ENCODE measurements at regions not wholly inside any gene's neighbourhood (a gene's known extent, or its start where the extent isn't known, plus 50 kb on each side); places are given as distances from the start of the nearest gene placed in this dataset.

DNA sequence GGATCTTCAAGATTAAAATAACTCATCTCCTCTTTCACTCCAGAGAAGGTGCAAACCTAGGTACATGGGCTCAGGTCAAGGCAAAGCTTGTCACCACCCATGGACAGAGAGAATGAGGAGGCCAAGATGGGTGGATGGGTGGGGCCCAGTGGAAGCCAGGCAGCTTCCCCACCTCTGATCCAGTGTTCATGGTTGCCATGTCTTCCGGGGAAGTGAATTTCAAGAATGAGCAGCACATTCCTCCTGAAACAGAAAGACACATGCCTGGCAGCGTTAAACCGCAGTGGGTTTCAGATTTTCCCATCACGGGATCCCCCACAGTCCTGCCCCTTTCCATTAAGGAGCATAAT lies 301.7 kb downstream of the EIPR1 start:
- H3K79me2 ChIP-seq (ENCODE audit: control insufficient read depth in 1 of 2, insufficient read depth in 2 of 2, low read length in 2 of 2), result no peaks in the 10 kb centered on the region
- no peak overlapping the region for H3K56ac ChIP-seq (replicated peaks; ENCODE audit: insufficient read length, low read depth, low read length)
- WGBS, 2 experiments (ENCODE audit: extremely low coverage in 1 of 2, insufficient coverage in 1 of 2, insufficient read length in 1 of 2, insufficient replicate concordance in 2 of 2, low coverage in 1 of 2, low lambda C conversion rate in 2 of 2, missing lambda C conversion rate in 1 of 2), result 95% methylated on average over 4 of the region's 4 CpGs; no CpG with 5 or more reads in 1 of the 2 experiments
- no peak overlapping the region for H2BK12ac ChIP-seq (ENCODE audit: low read depth, low read length)
- H2AK5ac ChIP-seq (ENCODE audit: low read depth, low read length), result no peak overlapping the region
- no peak overlapping the region for H3K27ac ChIP-seq (ENCODE audit: low read depth, low read length)
- H3K4me2 ChIP-seq (ENCODE audit: insufficient read depth in 1 of 2, low read depth in 2 of 2, low read length in 2 of 2), result no peak overlapping the region
- no peaks in the 10 kb centered on the region for H3K36me3 ChIP-seq (ENCODE audit: control insufficient read depth in 2 of 4, insufficient read depth in 4 of 4, low read length in 3 of 4)
- no peak overlapping the region for H4K91ac ChIP-seq (replicated peaks; ENCODE audit: insufficient read length, low read length)
- H3K9ac ChIP-seq (replicated peaks in 1 of 4; ENCODE audit: extremely low read depth in 1 of 4, low read depth in 3 of 4, low read length in 3 of 4), result no peak overlapping the region
- CTCF ChIA-PET (ENCODE audit: partially characterized antibody), result no interaction called here
- no peak overlapping the region for H4K5ac ChIP-seq (ENCODE audit: insufficient read length, low read depth, low read length)
- no peak overlapping the region for H3K4ac ChIP-seq (replicated peaks; ENCODE audit: insufficient read length, low read depth, low read length)
- H2BK20ac ChIP-seq (ENCODE audit: low read length), result no peak overlapping the region
- H3K23me2 ChIP-seq (ENCODE audit: low read depth, low read length), result no peaks in the 10 kb centered on the region
- H2BK120ac ChIP-seq (replicated peaks; ENCODE audit: low read depth, low read length), result no peak overlapping the region
- H3K23ac ChIP-seq (ENCODE audit: insufficient read length), result no peak overlapping the region
- FAIRE-seq, result no peak
- H3K4me1 ChIP-seq (replicated peaks in 1 of 4; ENCODE audit: control insufficient read depth in 3 of 4, insufficient read depth in 4 of 4, low read length in 3 of 4), result peaks cover 0 to 3% (median under 1%) of the 10 kb centered on the region in 4 experiments; a peak in 2 of 7 replicates
- H3K27me3 ChIP-seq (replicated peaks in 1 of 4; ENCODE audit: control insufficient read depth in 3 of 4, extremely low read depth in 1 of 4, insufficient read depth in 3 of 4, low read length in 3 of 4), result no peaks in the 10 kb centered on the region
- H4K8ac ChIP-seq (ENCODE audit: extremely low read depth, insufficient read depth, low read length), result no peak overlapping the region
- no peak overlapping the region for H3K4me3 ChIP-seq (ENCODE audit: extremely low read depth in 1 of 4, insufficient read depth in 2 of 4, low read depth in 3 of 4, low read length in 4 of 4)
- no peak overlapping the region for H2BK5ac ChIP-seq (ENCODE audit: low read depth, low read length)
- no peak overlapping the region for H2AFZ ChIP-seq (ENCODE audit: low read length)
- no peak overlapping the region for H3K18ac ChIP-seq (ENCODE audit: extremely low read depth, low read length)
- no peak overlapping the region for H3K14ac ChIP-seq (ENCODE audit: insufficient read length)
- H4K20me1 ChIP-seq (replicated peaks in 1 of 2; ENCODE audit: control insufficient read depth in 1 of 2, insufficient read depth in 2 of 2, low read length in 2 of 2), result no peaks in the 10 kb centered on the region
- DNase-seq (ENCODE audit: low read depth in 1 of 2, low spot score in 2 of 2), result no peak
- no peaks in the 10 kb centered on the region for H3K79me1 ChIP-seq (ENCODE audit: low read depth, low read length)
- POLR2A ChIA-PET (ENCODE audit: partially characterized antibody), result no interaction called here
- no peak overlapping the region for H2BK15ac ChIP-seq (ENCODE audit: low read length)
- no peaks in the 10 kb centered on the region for H3K9me3 ChIP-seq (ENCODE audit: insufficient read depth in 2 of 2, low read depth in 1 of 2, low read length in 1 of 2)
- no peak for TF ChIP-seq HDAC2 (IDR thresholded peaks at IDR 0.05; ENCODE audit: borderline replicate concordance in 1 of 2, low read depth in 2 of 2, low read length in 2 of 2)
- no peak for TF ChIP-seq ZNF274 (IDR thresholded peaks at IDR 0.05; ENCODE audit: borderline replicate concordance, extremely low read depth, low read length)
- TF ChIP-seq SRF (IDR thresholded peaks at IDR 0.05; ENCODE audit: low read depth, low read length), result no peak
- no peak for TF ChIP-seq CTBP2 (IDR thresholded peaks at IDR 0.05; ENCODE audit: borderline replicate concordance, insufficient read depth, insufficient read length, low read length)
- TF ChIP-seq, protein P1, sequence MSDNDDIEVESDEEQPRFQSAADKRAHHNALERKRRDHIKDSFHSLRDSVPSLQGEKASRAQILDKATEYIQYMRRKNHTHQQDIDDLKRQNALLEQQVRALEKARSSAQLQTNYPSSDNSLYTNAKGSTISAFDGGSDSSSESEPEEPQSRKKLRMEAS (IDR thresholded peaks at IDR 0.05), result no peak
- no peak for TF ChIP-seq TBP (IDR thresholded peaks at IDR 0.05; ENCODE audit: low read depth, low read length)
- no peak for TF ChIP-seq SIX5 (IDR thresholded peaks at IDR 0.05; ENCODE audit: low read depth, low read length)
- no peak for TF ChIP-seq BCL11A (IDR thresholded peaks at IDR 0.05; ENCODE audit: low read depth in 2 of 2, low read length in 2 of 2)
- TF ChIP-seq, protein P2, sequence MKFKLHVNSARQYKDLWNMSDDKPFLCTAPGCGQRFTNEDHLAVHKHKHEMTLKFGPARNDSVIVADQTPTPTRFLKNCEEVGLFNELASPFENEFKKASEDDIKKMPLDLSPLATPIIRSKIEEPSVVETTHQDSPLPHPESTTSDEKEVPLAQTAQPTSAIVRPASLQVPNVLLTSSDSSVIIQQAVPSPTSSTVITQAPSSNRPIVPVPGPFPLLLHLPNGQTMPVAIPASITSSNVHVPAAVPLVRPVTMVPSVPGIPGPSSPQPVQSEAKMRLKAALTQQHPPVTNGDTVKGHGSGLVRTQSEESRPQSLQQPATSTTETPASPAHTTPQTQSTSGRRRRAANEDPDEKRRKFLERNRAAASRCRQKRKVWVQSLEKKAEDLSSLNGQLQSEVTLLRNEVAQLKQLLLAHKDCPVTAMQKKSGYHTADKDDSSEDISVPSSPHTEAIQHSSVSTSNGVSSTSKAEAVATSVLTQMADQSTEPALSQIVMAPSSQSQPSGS (IDR thresholded peaks at IDR 0.05; ENCODE audit: low read length), result no peak
- no peak for TF ChIP-seq NANOG (IDR thresholded peaks at IDR 0.05; ENCODE audit: insufficient read depth, low read depth, low read length, poor library complexity, severe bottlenecking)
- TF ChIP-seq SP1 (IDR thresholded peaks at IDR 0.05; ENCODE audit: low read depth, low read length), result no peak
- TF ChIP-seq, protein P3, sequence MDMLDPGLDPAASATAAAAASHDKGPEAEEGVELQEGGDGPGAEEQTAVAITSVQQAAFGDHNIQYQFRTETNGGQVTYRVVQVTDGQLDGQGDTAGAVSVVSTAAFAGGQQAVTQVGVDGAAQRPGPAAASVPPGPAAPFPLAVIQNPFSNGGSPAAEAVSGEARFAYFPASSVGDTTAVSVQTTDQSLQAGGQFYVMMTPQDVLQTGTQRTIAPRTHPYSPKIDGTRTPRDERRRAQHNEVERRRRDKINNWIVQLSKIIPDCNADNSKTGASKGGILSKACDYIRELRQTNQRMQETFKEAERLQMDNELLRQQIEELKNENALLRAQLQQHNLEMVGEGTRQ (IDR thresholded peaks at IDR 0.05; ENCODE audit: low read length), result no peak

Measured in H1 (cell line).